ENCODE measurements at regions not wholly inside any gene's neighbourhood (a gene's known extent, or its start where the extent isn't known, plus 50 kb on each side); places are given as distances from the start of the nearest gene placed in this dataset.

DNA sequence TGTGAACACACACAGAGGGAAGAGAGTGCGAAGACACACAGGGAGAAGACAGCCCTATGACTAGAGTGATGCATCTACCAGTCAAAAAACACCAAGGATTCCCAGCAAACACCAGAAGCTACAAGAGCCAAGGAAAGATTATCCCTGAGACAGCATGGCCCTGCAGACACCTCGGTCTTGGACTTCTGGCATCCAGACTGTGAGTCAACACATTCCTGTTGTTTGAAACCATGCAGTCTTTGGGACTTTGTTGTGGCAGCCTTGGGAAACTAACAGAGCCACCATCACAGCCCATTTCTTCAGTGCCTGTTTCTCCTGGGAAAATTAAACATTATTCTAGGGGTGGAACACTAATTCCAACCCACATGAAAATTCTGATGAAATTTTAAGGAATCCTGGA, 220.6 kb downstream of the GXYLT1 start:
- DNase-seq, result no peak

DNA sequence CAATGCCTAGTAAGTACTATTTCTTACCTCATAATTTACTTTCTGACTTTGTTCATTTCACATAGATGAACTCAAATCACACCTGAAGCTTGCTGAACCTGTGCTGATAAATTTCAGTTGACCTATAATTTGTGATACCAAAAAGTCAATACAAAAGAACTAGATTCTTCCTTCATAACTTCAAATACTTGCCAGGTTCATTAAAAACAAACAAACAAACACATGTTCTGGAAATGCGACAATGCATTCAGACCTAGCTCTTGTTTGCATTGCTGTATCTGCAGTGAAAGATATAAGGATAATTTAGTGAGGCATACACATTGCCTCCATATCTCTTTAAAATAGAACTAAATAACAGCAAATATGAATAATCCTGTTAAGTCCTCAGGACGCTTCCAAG, 221.3 kb downstream of the GXYLT1 start:
- no peak for DNase-seq

DNA sequence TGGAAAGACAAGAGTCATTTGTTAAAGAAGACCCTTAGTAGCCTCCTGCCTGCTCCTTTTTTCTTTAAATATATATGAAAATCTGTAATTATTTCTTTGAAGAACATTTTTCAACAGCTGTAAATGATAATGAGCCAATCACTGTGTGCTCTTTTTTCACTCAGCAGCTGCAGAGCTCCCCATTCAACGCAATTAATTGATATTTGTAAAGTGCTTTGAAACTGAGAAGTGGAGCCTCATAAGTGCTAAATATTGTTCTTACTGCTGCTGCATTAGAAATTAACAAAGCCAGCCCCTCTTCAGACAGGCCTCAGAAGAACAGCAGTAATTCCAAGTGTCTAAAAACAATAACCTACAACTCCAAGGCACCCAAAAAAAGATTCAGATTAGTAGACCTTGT, 224.3 kb downstream of the GXYLT1 start:
- peak; percentile 57 for DNase-seq

DNA sequence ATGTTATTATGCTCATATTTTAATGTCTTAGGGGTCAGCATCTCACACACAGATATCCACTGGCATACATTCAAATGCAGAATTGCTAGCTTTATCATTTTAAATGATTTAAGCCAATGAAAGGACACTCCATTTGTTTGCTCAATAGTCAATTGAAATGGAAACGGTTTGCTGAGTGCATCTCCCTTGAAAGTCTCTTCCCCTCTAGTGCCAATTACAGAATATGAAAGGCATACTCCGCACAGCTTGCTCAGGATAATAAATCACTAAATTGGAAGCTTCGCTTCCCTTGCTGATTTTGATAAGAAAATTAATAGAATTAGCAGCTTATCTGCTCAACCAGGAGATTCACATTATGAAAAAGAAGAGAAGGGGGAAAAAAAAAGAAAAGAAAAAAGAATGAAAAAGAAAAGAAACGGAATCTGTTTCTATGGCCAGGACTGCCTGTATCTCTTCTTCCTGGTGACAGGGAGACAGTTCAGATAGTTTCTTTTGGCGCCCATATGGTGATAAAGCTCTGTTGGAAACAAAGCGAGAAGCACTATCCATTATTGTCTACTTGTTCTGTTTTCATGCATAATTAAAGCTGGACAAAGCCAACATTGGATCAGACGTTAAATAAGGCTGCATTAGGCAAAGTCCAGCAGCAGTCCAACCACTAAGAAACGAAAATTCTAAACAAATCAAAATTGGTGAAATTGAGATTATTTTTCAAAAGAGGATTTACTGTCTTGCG, 225.0 kb downstream of the GXYLT1 start:
- peak; percentile 44 for DNase-seq

DNA sequence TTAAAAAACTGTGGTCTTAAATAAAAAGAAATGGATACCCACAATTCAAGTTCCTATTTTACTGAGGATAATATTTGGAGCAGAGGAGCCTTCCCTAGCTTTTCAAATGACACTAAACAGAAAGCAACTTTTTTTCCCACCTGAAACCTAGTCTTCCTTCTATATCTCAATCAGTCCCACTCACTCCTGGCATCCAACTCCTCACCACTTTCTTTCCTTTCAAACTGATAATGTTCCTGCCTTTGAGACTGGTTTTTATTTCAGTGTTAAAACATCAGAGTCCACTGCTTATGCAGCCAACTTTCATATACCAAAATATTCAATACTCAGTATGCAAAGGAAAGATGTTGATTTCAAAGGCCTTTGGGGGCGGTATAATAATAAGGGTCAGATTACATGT, 225.6 kb downstream of the GXYLT1 start:
- DNase-seq, result no peak

DNA sequence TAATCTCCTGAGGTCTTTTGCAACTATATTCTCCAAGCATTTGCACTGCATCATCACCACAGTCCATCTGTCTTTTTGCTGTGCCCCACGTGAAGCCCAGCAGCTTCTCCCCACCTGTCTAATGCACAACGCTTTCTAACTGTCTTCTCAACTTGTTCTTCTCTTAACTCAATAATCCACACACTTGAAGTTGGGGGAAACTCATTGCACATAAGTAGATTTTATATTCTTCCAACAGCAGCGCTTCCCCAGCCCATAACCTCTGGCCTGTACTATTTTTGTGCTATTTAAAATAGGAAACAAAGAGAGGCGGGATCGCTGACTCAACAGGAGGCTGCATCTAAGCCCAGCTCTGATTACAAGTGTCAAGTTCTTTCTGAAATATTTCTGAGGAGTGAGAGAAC, 226.7 kb downstream of the GXYLT1 start:
- DNase-seq, result peak; percentile 76

DNA sequence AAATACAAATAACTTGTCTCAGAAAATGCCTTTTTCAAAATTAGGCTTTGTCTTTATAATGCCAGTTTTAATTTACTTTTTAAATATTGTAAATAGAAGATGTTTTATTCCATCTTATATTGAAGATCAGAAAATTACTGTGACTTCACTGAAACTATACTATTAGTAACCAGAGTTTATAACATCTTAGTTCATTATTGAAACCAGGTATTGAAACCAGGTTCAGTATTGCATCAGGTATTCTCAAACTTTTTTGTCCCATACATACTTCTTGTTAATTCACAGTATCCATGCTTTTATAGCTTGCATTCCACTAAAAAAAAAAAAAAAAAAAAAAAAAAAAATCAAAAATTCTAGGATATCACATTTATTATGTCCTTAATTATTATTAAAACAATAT, 227.5 kb downstream of the GXYLT1 start:
- no peak for DNase-seq

DNA sequence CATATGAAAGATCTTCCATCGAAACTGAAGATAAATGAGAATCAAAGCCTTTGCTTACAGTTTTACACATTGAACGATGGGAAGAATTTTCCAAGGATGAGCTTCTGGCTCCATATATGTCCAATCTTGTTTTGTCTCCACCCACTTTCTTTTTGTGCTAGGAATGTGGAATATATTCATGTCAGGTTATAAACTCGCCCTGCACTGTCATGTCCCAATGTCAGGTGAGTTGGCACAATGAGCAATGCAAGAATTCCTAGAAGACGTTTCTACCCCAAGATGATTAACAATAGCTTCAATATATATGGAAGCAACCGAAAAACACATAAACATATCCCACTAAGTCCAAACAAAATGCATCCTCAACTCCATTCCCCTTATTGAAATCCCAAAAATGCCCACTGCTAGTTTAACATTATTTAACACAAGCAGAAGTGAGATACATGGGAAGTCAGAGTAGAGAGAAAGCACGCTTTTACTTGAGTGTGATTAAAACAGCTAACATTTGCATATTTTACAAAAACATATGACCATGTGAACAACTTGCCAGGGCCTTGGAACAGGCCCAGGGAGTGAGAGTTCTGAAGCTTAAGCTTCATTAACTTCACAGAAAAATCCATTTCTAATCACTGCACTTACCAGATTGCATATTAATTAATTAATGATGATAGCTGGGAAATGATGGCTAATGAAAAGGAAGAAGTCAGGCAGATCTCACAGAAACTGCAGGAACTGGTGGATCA, 233.9 kb downstream of the GXYLT1 start:
- no peak for DNase-seq

DNA sequence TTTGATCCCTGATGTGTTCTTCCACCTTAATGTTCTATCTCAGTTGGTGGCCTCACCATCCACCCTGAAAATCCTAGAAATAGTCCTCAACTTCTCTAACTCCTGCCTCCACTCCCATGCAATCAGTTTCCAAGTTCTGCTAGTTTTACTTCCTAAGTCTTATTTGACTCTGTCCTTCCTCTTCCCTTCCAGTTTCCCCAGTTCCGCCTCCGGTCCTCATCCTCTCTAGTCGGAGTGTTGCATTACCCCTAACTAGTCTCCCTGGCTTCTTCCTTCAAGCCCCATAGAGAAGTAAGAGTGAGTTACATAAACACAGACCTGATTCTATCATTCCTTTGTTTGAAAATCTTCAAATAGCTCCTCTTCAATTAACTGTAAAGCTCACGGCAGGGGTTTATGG, 236.5 kb downstream of the GXYLT1 start:
- no peak for DNase-seq

DNA sequence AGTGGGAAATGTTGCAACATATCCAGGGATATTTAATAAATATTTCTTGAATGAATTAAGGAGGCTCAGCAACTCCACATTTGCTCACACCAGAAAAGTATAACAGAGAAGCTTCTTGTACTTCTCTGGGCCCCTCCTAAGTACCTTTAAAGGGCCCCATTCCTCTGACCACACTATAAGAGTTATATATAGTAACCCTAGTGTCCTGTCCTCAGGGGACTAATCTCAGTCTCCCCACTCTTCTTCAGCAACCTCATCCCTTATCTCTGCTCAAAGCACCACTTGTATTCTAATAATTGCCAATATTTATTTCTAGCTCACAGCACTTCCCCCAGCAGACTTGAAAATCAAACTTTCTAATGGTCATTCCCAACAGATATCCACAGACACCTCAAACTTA, 237.1 kb downstream of the GXYLT1 start:
- no peak for DNase-seq

DNA sequence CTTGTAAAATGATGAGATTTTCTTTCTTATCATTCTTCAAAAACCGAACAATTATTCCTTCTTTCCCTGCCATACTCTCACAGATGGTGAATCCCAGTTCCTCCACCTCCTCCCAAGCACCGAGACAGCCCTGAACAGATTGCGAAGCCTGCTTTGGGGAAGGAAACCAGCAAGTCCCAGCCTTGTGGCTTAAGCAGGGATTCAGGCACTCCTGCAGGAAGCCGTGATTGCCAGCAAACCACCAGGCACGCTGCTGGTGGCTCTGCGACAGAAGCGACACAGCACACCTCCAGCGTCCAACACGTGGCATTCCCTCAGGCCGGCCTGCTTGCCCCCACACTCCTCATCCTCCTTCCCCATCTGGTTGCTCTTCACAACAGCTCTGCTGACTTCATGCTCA, 237.7 kb downstream of the GXYLT1 start:
- peak; percentile 53 for DNase-seq

DNA sequence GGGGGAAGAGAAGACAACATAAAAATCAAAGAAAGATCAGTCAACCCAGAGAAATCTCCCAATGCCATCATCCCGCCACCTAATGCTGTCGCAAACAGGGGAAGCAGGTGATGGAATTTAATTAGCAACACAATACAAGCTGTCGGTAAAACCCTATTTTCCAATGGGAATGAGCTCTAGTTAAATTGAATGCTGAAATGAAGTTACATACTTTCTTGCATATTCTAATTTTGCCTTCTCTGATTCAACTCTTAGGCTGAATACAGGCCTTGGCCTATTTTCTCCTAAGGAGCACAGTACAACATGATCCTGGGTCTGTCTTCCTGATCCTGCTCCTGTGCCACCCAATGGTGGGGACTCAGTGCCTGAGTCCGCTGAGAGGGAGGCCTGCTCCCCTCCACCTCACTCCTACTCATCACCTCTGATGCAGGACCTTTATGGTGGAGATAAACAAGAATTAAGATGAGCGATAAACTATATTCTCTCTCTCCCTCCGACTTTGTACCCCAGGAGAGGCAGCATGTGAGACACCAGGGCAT, 238.8 kb downstream of the GXYLT1 start:
- no peak for DNase-seq

DNA sequence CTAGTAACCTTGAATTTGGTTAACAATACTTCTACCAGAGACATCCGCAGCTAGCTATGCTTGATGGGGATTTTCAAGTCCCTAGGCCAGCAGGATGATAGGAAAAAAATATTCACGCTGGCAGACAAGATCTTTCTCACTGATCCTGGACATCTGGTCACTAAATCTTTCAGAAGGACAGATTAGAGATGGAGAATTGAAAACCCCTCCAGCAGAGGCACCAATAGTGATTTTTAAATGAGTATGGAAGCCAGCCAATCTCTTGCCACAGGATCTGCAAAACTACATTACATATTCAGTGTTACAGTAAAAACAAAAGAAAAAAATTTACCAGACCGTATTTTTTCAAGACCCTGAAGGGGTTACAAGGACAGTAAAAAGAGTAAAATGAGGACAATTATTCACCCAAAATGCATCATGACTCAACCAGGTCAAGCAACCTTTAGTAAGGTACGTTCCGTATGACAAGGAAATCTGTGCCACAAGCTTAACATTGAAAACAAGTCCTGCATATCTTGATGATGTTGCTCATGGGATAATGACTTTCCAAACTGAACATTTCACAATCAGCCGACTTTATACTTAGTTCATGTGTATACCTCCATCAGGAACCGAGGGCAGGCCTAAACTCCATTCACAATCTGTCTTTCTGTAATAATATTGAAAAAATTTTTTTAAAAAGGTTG, 239.5 kb downstream of the GXYLT1 start:
- peak; percentile 74 for DNase-seq

DNA sequence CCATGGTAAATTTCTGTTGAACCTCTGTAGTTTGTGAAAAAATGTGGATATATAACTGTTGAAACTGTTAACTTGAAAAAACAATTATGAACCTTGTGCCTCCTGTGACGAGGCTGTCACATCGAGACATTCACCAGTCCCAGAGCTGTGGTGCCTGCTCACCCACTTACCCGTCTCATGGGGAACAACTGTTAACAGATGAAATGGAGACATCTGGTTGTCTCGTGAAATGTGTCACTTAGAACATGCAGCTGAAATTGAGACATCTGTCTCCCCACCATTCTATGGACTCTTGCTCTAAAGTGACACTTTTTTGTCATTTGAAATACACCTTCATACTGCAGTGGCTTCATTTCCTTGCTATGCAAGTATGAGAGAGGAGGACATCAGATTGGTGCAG, 240.6 kb downstream of the GXYLT1 start:
- DNase-seq, result no peak

DNA sequence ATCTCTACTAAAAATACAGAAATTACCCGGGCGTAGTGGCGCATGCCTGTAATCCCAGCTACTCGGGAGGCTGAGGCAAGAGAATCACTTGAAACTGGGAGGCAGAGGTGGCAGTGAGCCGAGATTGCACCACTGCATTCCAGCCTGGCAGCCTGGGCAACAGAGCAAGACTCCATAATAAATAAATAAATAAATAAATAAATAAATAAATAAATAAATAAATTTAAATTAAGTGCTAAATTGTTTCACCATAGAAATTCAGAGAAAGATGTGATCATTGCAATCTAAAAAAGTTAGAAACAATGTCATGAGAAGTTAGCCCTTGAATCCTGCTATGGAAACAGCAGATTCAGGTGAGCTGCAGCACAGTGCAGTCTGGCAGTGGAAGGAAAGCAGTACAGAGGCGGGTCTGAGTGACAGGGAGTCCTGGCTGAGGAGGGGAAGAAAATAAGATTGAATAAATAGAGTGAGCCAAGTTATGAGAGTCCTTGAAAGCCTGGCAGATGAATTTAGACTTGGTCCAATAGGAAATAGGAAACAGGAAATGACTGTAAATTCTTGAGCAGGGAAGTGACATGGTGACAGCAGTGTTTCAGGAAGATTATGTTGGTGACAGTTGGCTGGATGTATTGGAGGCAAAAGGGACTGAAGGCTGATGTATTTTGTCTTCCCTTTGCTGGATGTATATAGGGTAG, 241.5 kb downstream of the GXYLT1 start:
- DNase-seq, result no peak

DNA sequence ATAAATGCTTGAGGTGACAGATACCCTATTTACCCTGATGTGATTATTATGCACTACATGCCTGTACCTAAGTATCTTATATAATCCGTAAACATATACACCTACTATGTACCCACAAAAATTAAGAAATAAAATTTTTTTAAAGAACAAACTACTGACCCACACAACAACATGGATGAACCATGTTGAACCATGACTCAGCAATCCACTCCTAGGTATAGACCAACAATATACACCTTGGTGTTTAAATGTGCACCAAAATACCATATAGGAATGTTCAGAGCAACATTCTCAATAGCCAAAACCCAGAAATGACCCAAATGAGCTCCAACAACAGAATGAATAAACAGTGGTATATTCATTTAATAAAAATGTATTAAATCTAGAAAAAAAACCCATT, 245.1 kb downstream of the GXYLT1 start:
- DNase-seq, result no peak

DNA sequence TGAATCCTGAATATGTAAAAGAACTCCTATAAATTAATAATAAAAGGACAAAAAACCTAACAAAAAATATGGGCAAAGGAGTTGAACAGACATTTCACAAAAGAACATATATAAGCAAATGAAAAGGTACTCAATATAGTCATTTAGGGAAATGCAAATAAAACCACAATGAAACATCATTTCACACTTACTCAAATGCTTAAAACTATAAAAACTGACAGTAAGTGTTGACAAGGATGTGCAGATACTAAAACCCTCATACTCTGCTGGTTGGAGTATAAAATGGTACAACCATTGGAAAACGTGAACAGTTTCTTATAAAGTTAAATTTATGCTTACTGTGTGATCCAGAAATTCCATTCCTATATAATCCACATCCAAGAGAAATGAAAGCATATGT, 247.1 kb downstream of the GXYLT1 start:
- no peak for DNase-seq

DNA sequence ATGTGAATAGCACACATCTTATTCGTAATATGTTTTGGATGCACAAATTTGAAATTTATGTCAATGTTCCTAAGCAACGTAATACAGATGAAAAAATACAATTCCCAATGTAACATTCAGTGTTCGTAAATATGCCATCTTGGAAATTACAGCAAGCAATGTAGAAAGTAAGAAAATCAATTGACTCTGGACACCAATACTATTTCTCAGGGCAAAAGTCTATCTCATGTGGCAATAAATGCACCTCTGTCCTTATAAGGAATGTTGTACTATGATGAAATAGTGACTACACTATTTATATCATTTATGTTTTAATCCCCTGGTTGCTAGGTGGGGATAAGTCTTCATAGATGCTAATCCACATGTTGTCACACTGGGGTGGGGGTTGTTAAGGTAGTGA, 251.2 kb downstream of the GXYLT1 start:
- DNase-seq, result no peak

DNA sequence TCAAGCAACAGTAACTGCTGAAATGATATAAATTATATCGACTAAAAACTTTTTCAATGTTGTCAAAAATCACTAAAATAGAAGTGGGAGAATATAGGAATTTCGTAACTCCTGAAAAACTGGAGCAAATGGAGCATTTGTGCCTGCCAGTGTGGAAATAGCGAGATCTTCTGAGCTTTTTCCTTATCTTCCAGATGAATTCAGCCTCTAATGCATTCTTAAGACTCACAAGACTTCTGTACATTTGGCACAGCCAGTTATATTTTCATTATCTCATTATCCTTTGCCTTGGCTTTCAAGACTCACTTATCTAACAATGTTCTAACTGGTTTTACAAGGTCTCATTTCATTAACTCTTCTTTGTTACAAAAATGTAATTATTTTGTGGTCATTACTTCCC, 252.4 kb downstream of the GXYLT1 start:
- DNase-seq, result no peak

DNA sequence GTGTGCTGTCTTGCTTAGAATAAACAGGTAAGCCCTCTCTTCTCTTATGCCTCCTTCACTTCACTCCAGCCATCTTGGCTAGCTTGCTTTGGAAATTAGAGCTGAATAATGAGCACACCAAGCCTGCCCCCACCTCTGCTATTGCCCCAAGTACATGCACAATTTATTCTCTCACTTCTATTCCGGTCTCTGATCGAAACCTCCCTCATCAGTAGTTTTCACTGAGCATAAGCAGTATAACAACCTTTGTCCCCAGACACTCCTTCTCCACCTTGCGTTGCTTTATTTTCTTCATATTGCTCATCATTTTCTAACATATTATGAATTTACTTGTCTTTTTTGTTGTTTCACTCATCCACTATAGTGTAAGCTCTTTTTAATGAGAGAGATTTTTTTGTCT, 253.4 kb downstream of the GXYLT1 start:
- DNase-seq, result no peak

DNA sequence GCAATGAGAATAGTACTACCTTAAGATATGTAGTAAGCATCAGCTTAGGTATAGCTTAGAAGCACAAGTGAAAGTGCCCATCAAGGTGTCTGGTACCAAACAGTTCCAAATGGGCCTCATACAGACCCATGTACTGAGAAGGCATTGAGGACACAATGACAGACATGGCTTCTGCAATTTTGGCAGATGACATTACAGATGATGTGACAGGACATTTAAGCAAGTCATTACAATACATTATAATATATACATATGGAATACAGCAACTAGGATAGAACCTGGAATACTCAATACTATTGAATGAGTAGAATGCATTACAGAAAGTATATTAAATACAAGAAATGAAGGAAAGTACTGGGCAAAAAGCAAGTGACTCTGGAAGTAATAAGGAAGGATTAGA, 256.4 kb downstream of the GXYLT1 start:
- DNase-seq, result no peak

DNA sequence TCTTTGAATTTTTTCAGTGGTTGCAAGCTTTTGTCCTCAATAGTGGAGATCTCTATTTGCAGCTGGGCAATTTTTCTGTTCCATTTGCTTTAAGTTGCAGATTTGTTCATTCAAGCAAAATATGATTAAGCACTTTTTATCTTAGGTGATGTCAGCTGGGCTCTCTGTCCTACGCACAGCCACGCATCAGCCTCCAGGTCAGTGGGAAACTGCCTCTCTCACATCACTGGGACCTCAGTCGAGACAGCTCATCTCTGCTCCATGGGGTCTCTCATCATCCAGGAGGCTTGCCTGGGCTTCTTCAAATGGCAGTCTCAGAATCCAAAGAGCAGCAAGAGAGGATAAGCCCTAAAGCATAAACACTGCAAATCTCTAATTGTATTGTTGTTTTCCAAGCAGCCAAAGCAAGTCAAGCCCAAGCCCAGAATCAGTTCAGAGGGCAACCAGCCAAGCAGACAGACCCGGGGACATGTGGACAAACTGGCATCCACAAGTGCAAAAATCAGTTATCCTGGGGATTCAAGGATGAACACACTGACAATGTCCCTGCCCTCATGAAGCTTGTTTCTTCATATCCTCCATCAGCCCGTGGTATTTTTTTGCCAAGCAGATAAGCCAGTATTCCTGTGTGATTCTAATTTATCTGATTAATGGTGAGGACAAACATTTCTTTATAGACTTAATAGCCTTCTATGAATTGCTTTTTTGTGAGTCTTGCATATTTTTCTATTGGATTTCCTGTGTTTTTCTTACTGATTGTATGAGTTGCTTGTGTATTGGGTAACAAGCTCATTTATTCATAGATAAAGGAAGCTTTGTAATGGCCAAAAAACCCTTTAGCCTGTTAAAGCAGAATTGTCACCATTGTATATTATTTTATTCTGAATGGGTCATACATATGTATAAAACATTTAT, 262.5 kb downstream of the GXYLT1 start:
- DNase-seq, result no peak

All from NCI-H524 treated with DMSO at 0.1 percent for 48 hours (cell line).